ENCODE measurements at regions not wholly inside any gene's neighbourhood (a gene's known extent, or its start where the extent isn't known, plus 50 kb on each side); places are given as distances from the start of the nearest gene placed in this dataset.
"Not testable (repeated sequence)": the region's sequence is repeated elsewhere in the genome, so short reads cannot be mapped to it uniquely, and the experiment has no call there.

DNA sequence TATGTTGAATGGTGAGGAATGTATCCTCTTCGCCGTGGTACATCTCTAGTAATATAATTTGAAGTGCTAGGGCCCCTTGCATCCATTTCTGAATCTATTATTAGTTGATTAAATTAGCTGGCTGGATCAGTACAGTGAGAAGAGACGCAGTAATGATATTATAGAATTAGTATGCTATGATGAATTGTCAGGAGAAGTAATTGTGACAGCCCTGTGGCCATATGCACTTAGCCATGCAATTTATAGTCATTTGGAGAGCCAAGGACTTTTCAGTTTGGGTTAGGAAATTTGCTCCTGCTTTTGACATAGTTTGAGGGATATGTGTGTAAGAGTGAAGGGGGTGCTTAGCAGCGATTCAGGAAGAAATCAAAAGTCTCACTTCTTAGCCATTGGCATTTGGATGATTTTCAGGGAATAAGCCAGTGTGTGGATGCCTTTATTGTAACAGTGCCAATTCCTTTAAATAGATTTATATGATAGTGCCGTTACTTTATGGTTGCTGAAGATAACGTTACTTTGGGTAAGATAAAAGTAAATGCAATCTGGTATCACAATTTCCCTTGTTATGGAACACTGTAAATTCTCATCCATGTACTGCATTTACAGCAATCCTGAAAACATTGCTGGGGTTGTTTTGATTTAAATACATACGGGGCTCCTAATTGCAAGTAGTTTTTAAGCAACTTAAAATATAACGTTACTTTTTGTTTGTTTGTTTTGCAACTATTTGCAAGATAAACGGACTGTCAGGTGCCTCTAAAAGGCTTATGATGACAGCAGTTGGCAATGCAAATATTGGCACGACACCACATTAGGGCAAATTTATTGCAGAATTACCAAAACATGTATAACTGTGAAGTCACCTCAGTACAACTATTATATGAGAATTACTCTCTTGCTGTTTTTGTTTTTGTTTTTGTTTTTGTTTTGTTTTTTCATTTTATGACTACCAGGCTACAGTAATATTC lies 875.4 kb upstream of the WWC1 start:
- Mint-ChIP-seq H3K27me3 (no peaks in the 10 kb centered on the region), H3K36me3 (no peaks in the 10 kb centered on the region), H3K27ac (no peak overlapping the region), H3K9me3 (no peaks in the 10 kb centered on the region), H3K4me3 (no peak overlapping the region), H3K4me1 (no peaks in the 10 kb centered on the region)
- no peak for DNase-seq

DNA sequence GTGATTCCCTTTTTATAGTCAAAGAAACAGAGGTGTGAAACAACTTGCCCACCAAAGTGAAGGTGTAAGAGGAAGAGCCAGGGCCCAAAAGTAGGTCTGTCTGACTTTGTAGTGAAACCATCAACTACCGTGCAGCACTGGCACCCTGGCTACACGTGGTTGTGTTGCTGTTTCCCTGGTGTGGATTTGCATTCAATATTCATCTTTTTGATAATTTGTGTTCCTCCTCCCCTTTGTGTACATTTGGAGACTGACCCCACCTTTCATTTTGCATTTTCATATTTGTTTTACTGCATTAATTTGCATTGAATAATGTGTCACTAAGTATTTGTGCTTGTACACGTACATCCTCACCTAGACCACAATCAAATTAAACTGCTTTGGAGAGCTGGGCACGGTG lies 873.8 kb upstream of the WWC1 start:
- no peaks in the 10 kb centered on the region for H3K27me3 Mint-ChIP-seq
- H3K36me3 Mint-ChIP-seq, result no peaks in the 10 kb centered on the region
- no peaks in the 10 kb centered on the region for H3K9me3 Mint-ChIP-seq
- no peak overlapping the region for H3K27ac Mint-ChIP-seq
- no peaks in the 10 kb centered on the region for H3K4me1 Mint-ChIP-seq
- DNase-seq, result no peak
- no peak overlapping the region for H3K4me3 Mint-ChIP-seq

DNA sequence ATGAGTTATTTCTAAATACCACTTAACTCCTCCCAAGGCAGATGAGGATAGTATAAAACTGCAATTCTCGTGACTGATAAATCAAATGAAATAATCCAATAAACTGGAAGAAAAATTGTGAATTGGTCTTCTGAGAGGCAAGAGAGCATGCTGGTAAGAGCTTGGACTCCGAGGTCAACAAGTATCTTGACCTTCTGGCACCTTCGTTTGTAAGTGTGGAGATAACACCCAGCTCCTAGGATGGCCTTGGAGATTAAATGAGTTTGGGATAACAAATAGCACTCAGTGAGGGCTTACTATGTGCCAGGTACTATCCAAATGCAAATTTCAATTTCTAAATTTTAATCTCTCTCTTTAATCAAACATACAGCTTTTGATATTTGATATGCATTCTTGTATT lies 866.3 kb upstream of the WWC1 start:
- no peak overlapping the region for H3K27ac Mint-ChIP-seq
- no peaks in the 10 kb centered on the region for H3K4me1 Mint-ChIP-seq
- peaks cover 2% of the 10 kb centered on the region for H3K9me3 Mint-ChIP-seq
- H3K4me3 Mint-ChIP-seq, result no peak overlapping the region
- no peaks in the 10 kb centered on the region for H3K27me3 Mint-ChIP-seq
- DNase-seq, result no peak
- no peaks in the 10 kb centered on the region for H3K36me3 Mint-ChIP-seq

DNA sequence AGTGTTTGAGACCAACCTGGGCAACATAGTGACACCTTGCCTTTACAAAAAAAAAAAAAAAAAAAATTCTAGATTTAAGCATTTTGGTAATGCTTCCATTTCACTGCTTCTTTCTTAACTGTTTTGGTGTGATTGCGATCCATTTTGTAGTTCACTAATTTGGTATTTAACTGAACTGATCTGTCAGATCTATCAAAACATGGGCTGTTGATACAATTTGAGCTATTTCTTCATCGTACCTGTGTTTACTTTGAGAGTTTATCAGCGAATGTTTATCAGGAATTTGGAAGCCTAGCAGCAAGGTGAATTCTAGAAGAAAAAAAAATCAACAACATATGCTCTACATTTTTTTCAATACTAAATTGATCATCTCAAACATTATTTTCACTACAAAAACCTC lies 864.9 kb upstream of the WWC1 start:
- Mint-ChIP-seq H3K36me3 (no peaks in the 10 kb centered on the region), H3K4me3 (no peak overlapping the region), H3K4me1 (no peaks in the 10 kb centered on the region), H3K27me3 (no peaks in the 10 kb centered on the region), H3K27ac (no peak overlapping the region), H3K9me3 (peaks cover 2% of the 10 kb centered on the region)
- DNase-seq, result no peak

DNA sequence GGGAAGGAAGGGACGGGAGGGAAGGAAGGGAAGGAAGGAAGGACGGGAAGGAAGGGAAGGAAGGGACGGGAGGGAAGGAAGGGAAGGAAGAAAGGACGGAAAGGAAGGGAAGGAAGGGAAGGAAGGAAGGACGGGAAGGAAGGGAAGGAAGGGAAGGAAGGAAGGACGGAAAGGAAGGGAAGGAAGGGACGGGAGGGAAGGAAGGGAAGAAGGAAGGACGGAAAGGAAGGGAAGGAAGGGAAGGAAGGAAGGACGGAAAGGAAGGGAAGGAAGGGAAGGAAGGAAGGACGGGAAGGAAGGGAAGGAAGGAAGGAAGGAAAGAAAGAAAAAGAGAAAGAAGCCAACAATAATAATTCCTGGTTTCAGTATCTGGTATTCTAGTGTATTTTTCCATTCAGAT lies 863.8 kb upstream of the WWC1 start:
- H3K4me3 Mint-ChIP-seq, H3K27me3 Mint-ChIP-seq, H3K27ac Mint-ChIP-seq, H3K9me3 Mint-ChIP-seq, DNase-seq, H3K4me1 Mint-ChIP-seq, H3K36me3 Mint-ChIP-seq: not testable (repeated sequence)

DNA sequence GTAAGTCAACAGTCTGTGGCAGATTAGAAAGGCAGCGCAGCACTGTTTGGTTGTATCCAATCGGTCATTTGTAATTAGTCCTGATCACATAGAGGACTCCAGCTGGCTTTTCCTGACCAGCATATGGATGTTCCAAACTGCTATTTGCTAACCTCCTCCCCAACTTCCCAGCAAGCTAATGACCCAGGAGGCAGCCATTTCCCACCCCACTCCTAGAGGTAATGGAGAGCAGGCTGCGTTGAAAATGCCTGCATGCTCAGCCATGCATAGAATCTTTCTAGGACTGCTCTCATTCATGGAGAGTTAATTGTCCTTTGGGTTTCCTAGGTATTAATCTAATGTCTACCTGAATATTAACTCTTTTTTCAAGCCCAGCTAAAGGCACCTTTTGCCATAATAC lies 850.6 kb upstream of the WWC1 start:
- H3K27ac Mint-ChIP-seq, result no peak overlapping the region
- no peaks in the 10 kb centered on the region for H3K4me1 Mint-ChIP-seq
- no peaks in the 10 kb centered on the region for H3K27me3 Mint-ChIP-seq
- no peaks in the 10 kb centered on the region for H3K36me3 Mint-ChIP-seq
- peaks cover 2% of the 10 kb centered on the region for H3K9me3 Mint-ChIP-seq
- no peak for DNase-seq
- H3K4me3 Mint-ChIP-seq, result no peak overlapping the region

DNA sequence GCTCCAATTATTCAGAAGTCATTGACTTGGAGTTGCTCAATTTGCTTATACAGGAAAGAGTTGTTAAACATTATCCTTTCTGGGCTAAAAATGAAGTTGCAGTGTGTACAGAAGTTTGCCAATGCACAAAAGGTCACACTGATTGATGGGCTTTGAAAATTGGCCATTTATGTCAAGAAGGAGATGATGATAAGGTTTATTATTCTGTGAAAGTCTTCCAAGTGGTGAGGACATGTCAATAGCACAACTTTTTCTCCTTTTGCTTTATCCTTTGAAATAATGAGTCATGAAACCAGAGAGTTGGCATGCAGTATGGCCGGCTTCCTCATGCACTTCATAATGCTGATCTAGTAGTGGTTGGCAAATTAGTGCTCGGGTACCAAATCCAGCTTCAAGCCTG lies 848.5 kb upstream of the WWC1 start:
- Mint-ChIP-seq H3K4me1 (no peaks in the 10 kb centered on the region), H3K4me3 (no peak overlapping the region), H3K36me3 (no peaks in the 10 kb centered on the region), H3K9me3 (peaks cover 3% of the 10 kb centered on the region), H3K27ac (no peak overlapping the region), H3K27me3 (no peaks in the 10 kb centered on the region)
- DNase-seq, result no peak

DNA sequence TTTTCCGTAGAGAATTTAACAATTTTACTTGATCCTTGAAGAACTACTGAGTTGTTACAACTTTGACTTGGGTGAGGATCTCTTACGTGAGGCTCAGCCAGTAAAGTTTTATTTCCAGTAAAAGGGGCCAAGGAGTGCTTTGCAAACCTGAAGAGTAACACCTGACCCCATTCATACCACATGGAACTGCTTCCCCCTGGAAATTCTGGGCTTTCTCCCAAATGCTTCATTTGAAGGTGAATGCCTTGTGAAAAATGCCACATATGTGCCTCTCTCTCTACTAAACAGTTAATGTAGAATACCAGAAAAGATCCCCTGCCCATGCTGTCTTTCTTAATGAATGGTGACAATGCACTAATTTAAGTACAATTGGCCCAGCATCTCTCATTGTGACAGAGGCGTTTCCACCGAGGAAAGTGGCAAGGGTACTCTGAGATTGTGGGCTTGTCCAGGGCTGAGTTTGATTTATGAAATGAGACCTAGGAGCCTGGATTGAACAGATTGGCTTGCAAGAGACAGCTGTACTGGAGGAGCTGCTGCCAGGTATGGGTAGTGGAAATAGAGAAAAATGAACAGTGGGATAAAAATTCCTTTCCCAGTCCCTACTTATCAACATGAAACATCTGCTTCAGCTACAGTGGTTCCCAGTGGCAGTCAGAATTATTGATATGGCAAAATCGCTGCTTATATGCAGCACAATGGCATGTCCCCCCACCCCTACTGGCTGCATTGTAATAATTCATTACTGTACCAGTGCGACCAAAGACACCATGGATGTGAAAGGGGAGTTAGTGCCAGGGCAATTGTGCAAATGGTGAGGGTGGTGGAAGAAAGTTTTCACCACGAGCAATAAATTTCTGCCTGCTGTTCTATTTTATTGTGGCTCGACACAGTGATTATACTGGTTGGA lies 843.7 kb upstream of the WWC1 start:
- DNase-seq, result no peak
- Mint-ChIP-seq H3K4me1 (no peaks in the 10 kb centered on the region), H3K9me3 (peaks cover 1% of the 10 kb centered on the region), H3K4me3 (no peak overlapping the region), H3K27me3 (no peaks in the 10 kb centered on the region), H3K27ac (no peak overlapping the region), H3K36me3 (no peaks in the 10 kb centered on the region)

DNA sequence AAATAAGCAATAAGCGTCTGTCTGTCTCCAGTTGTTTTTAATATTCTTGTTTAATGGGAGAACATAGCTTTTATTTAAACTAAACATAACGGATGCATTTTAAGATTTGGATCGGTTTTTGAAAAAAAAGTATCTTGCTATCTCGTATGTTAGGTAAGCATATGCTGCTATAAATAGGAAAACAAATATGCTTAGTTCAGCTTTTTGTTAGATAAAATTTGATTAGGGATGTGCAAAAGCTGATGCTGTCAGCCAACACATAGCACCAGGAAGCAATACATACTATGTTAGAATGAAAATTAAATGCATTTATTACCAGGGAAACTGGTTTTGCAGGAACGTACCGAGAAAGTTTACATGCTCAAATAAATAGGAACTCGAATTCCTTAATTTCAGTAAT lies 843.1 kb upstream of the WWC1 start:
- Mint-ChIP-seq H3K4me3 (no peak overlapping the region), H3K4me1 (no peaks in the 10 kb centered on the region), H3K9me3 (peaks cover 4% of the 10 kb centered on the region), H3K27ac (no peak overlapping the region), H3K27me3 (no peaks in the 10 kb centered on the region), H3K36me3 (no peaks in the 10 kb centered on the region)
- no peak for DNase-seq

DNA sequence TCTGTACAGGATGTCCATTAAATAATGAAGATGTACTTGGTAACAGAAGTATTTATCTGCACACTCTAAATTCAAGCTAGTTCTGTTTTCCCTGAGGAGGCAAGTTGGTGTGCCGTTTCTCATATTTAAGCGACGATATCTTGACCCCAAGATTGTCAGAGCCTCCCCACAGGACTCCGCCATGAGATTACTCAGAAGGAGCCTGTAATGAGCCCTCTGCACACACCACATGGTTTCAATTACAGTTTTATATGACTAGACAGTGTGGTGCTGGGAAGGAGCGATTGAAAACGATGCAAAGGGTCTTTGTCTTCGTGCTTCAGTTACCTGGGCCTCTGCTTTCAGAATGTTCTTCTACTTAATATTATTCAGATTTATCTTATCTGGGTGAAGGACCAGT lies 840.4 kb upstream of the WWC1 start:
- no peaks in the 10 kb centered on the region for H3K4me1 Mint-ChIP-seq

DNA sequence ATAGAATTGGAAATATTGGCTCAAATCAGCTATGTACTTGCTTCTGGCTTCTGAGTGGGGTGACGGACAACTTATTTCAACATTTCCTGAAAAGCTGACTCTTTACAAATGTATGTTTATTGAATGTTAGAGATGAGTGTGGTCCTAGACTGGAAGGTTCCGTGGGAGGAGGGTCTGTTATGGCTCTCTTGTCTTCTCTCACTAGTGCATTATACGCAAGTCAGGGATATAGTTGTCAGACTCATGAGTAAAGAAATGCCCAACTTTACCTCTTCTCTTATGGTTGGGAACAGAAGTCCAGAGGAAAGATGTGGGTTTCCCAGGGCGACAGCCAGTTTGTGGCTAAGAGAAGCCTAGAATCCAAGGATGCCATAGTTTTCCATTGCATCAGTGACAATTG lies 839.3 kb upstream of the WWC1 start:
- DNase-seq, result no peak
- Mint-ChIP-seq H3K36me3 (no peaks in the 10 kb centered on the region), H3K4me3 (no peak overlapping the region), H3K4me1 (no peaks in the 10 kb centered on the region), H3K27ac (no peak overlapping the region), H3K9me3 (peaks cover 3% of the 10 kb centered on the region), H3K27me3 (no peaks in the 10 kb centered on the region)

More for the DNA sequence above, 840.4 kb upstream of the WWC1 start:
- Mint-ChIP-seq H3K36me3 (no peaks in the 10 kb centered on the region), H3K27ac (no peak overlapping the region), H3K4me3 (no peak overlapping the region), H3K27me3 (no peaks in the 10 kb centered on the region), H3K9me3 (peaks cover 4% of the 10 kb centered on the region)
- DNase-seq, result no peak

DNA sequence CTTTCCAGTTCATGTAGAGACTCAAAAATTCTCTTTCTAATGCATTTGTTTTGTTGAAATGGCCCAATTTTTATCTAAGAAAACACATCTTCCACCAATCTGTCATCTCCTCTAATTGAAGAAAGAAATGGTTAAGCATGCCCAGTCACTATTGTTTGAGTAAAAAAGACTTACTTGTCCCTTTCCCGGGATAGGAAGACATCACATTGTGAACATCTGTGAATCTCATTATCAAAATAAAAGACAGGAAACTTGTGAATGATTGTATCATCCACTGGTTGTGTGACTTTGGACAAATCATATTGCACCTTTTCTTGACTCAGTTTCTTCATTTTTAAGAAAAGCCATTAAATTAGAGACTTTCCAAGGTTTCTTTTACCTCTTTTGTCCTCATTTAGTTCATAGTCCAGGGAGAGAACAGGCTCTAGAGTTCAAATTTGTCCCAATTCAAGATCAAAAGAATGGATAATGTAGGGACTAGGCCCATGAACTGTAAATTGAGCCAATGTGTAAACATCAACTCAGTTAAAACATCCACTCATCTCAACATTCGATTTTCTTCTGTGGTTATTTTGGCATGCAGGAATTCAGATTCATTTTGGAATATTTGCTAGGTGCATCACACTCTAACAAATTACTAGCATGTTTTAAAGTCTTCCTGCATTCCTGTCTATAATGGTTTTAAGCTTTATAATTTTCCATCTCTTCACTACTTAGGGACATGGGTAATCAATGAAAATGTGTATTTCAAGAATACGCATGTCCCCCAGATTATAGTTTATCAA lies 838.0 kb upstream of the WWC1 start:
- Mint-ChIP-seq H3K36me3 (no peaks in the 10 kb centered on the region), H3K4me1 (no peaks in the 10 kb centered on the region), H3K27ac (no peak overlapping the region), H3K9me3 (peaks cover 3% of the 10 kb centered on the region), H3K4me3 (no peak overlapping the region), H3K27me3 (no peaks in the 10 kb centered on the region)
- DNase-seq, result no peak

DNA sequence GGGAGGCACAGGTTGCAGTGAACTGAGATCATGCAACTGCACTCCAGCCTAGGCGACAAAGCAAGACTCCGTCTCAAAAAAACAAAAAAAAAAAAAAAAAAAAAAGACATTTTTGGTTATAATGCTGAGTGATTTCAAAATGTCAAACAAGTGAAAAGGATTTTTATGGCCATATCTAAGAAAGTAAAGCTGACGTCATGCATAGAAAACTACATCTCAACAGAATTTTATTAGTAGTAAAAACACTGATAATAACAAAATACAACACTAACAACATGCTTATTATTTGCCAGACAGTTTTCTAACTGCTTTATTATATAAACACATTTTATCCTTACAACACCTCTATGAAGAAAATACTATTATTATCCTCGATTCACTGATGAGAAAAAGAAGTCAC lies 833.0 kb upstream of the WWC1 start:
- peaks cover 3% of the 10 kb centered on the region for H3K9me3 Mint-ChIP-seq
- no peak overlapping the region for H3K27ac Mint-ChIP-seq
- DNase-seq, result no peak
- no peaks in the 10 kb centered on the region for H3K36me3 Mint-ChIP-seq
- H3K4me1 Mint-ChIP-seq, result no peaks in the 10 kb centered on the region
- H3K4me3 Mint-ChIP-seq, result no peak overlapping the region
- no peaks in the 10 kb centered on the region for H3K27me3 Mint-ChIP-seq

DNA sequence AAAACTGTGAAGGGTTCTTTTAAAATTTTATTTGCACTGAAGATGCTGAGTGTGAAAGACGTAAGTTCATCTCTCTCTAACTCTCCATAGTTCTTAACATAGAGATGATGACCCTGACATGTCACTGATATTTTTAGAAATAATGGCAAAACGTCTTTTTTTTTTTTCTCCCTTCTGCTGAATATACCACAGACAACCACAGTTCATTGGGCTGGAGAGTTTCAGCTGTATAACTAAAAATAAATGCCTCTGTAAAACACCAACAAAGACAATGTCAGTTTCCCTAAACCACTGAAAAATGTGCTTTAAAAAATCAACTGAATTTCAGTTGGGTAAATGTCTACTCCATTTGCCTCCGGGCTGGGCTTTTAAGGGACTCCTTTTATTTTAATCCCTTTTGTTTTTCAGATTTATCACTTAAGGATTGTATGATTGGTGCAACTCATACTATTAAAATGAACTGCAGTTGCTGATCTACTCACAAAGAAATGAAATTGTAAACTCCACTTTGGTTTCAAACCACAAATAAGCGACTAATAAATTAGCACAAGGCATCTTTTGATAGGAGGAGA lies 830.9 kb upstream of the WWC1 start:
- Mint-ChIP-seq H3K4me1 (no peaks in the 10 kb centered on the region), H3K27ac (no peak overlapping the region), H3K4me3 (no peak overlapping the region)

DNA sequence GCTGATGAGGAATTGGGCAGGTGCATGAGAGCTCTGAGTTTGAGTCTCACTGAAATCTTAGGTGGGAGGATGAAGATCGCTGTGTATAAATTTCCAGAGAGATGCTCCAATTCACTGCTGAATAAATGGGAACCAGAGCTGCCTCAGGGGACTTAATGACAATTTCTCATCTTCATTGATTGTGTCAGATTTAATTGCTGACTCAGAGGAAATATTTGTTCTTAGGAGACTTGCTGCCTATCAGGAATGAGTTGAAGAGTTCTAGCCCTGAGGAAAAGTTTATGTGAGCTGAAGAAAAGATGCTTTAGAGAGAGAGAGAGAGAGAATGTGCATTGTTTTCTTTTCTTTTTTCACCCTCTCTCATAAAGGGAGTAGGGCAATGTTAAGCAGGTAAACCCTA lies 827.5 kb upstream of the WWC1 start:
- H3K9me3 Mint-ChIP-seq, result peaks cover 5% of the 10 kb centered on the region
- H3K4me1 Mint-ChIP-seq, result no peaks in the 10 kb centered on the region
- DNase-seq, result no peak
- H3K4me3 Mint-ChIP-seq, result no peak overlapping the region
- no peaks in the 10 kb centered on the region for H3K27me3 Mint-ChIP-seq
- H3K27ac Mint-ChIP-seq, result no peak overlapping the region
- H3K36me3 Mint-ChIP-seq, result no peaks in the 10 kb centered on the region

More for the DNA sequence above, 830.9 kb upstream of the WWC1 start:
- Mint-ChIP-seq H3K36me3 (no peaks in the 10 kb centered on the region), H3K27me3 (no peaks in the 10 kb centered on the region), H3K9me3 (peaks cover 3% of the 10 kb centered on the region)
- DNase-seq, result no peak

All from activated naive CD8-positive, alpha-beta T cell treated with anti-CD3 and anti-CD28 coated beads for 36 hours (primary cell).